HG02870 (cell line): ENCODE measurements at regions not wholly inside any gene's neighbourhood (a gene's known extent, or its start where the extent isn't known, plus 50 kb on each side); places are given as distances from the start of the nearest gene placed in this dataset.

Experiments used
- ATAC-seq: cut with Tn5 transposase; IDR thresholded peaks from one replicate; pipeline ENCODE4 v1.9.1; 2021; ENCODE audit warnings: mild to moderate bottlenecking, moderate library complexity; ENCODE audit not compliant: unreplicated experiment

GRCh38 chr12:66066137-66066928 lies 64.2 kb downstream of the LLPH start:
- peak; percentile 68 for ATAC-seq

DNA sequence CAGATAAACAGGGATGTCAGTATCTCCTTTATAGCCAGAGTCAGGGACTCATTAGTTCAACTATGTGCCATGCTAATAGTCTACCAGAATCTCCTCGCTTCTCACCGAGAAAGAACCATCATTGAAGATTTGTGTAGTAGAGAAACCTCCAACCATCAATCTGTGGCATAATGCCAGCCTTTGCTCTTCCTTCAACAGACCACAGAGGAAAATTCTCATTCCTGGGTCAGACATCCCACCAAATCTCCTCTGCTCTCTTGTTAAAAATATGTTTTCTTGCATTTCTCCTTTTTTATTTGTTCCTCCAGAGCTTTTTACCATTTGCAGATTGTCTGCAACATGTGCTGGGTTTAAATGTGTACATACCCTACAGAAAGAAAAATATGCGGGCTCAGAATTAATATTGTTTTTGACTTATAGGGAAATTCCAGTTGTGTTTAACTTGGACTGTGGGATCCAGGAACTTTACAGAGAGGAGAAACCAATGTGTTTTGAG lies 64.9 kb downstream of the LLPH start:
- ATAC-seq: no peak

- ATAC-seq: no peak
Measured at GRCh38 chr12:66065150-66065549, 65.4 kb downstream of the LLPH start.

DNA sequence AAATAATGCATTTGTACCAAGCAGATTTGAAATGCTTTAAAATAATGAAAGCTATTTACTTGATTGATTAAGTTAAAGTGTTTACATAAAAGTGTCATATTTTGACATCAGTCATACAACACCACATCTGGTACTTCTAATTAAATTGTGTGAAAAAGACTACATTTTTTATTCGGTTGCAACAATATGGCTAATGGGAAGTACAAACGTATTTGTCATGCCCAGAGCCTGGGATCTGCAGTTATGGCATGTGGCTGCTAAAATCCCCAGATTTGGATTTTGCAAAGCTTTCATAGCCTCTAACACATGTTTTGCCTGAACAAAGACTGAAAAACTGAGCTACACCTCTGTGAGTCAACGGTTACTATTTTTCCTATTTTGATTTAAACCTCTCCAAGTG lies 66.6 kb downstream of the LLPH start:
- ATAC-seq: no peak

DNA sequence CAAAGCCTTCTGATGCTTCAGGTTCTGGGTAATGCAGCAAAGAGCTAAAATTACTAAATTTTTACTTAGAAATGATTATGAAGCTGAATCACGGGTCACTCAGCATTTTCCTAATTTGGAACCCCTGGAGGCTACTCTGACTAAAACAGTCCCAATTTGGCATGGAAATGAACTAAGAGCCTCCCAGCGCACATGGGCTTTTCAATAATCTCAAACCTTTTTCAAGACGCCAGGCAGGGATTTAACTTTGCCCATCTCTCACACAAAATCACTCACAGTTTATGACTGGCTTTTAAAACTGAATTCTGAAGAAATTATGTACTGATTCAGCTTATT lies 68.3 kb downstream of the LLPH start:
- ATAC-seq: no peak

DNA sequence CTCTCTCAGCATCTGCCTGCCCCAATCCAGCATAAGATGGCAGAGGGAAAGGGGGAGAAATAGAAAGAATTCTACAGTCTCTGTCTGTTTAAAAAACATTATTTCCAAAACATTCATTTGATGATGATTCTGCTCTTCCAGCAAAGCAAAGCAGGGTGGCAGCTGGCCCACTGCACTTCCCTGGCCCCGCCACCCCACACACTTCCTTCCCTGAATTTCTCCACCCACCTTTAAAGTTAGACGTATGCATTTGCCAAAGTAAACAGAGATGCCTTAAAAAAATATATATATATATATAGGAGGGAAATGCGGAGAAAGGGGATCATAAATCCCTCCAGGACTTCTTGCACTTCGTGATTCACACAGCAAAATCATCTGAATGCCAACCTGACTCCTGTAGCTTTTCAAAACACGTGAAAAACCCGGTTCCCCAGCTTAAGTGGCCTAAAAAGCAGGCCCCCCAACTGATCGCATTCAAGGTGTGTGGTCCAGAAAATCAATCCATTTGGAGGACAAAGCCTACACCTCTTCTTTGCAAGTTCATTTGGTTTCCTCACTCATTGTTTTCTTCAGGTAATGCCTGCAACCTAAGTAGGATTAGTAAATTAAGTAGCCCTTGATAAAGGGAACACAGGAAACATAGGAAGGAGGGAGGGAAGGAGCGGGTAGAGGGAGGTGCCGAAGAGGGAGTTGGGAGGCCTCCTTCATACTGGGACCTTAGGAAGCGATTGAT lies 68.8 kb downstream of the LLPH start:
- no peak for ATAC-seq

- ATAC-seq: no peak
Measured at GRCh38 chr12:66061076-66061475, 69.5 kb downstream of the LLPH start.

DNA sequence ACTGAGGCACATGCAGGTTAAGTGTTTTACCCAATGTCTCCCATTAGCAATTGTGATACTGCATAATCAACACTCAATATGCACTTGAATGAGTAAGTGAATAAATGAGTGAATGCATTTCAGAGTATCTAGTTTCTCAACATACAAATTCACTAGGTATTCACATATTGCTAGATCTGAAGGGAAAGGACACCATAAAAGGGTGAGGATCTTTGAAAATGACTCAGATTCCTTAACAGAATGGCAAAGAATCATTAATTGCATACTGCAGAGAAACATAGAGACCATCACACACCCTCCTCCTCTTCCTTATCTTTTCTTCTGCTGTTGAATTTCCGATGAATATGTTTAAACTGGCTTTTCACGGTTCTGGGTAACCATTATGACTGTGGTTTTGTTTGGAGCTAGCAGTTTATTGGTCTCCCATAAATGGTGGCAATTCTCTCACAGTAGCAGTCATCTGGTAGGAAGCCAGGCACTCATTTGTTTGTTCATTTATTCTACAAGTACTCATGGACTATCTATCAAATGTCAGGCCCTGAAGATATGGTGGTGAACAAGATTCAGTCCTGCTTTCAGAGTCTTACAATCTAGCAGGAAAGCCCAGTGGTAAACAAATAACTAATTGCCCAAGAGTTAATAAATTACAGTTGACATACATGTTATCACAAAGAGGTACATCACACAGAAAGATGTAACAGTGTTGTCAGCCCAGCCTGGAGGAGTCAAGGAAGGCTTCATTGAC lies 70.2 kb downstream of the LLPH start:
- no peak for ATAC-seq

DNA sequence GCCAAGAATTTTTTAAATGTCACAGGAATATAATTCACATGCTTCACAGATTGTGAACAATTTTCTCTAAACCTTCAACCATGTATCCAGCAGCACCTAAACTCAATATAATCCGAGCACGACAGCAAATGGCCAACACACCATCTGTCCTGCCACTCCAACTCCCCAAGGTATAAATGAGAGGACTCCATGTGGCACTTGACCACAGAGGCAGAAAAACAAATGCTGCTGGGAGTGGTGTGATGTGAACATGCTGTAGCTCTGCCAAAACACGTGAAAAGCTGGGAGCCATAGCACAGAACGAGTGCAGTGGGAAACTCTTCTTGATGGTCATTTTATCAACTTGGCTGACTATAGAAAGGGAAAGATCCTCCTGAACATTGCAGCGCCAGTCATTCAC lies 70.9 kb downstream of the LLPH start:
- ATAC-seq: no peak

- peak; percentile 53 for ATAC-seq
Measured at GRCh38 chr12:66058554-66058953, 72.0 kb downstream of the LLPH start.

DNA sequence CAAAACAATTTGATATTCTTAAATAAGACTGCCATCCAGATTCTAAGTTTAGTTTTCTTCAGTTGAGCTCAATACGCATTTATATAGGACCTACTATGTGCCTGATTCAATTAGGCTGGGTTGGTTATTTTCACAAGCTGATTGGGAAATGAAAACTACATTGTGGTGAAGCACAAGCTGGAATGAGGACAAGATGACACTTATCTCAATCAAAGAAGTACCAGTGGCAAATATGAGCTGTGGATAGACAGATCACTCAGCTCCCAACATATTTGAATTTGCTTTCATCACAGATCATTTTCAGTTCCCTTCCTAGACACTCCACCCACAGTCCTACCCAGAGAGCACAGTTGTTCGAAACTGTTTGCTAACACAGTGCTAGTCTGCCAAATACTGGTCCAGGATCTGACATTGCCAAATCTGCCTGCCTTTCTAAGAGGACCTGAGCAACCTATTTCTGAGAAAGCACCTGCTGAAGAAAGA lies 74.7 kb downstream of the LLPH start:
- peak; percentile 84 for ATAC-seq

DNA sequence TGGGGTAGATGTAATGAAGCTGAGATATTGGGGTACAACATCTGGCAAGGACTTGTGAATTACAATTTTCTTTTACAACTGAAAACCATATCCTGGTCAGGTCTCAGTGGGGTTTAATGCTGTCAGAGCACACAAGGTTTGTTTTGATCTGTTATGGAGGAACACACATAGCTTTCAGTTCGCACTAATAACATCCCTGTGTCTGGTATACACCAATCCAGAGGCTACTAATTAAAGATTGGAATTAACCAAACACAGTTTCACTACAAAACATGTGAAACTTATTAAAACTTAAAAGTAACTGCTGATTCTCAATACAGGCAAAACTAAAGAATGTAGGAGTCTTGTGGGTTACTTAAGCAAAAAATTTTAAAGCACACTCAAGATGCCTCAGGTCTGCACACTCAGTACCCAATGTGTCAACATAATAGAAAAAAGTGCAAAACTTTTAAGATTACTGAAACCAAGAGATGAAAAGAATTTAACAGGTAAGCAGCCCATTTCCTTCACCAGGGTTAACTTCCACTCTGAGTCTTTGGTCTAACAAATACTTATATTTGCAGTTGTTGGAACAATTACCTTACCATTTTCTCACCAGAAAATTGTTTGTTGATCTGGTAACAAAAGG lies 77.4 kb downstream of the LLPH start:
- ATAC-seq: no peak

- no peak for ATAC-seq
Measured at GRCh38 chr12:66051361-66051760, 79.2 kb downstream of the LLPH start.

GRCh38 chr12:66050610-66051009 lies 79.9 kb downstream of the LLPH start:
- peak; percentile 29 for ATAC-seq

DNA sequence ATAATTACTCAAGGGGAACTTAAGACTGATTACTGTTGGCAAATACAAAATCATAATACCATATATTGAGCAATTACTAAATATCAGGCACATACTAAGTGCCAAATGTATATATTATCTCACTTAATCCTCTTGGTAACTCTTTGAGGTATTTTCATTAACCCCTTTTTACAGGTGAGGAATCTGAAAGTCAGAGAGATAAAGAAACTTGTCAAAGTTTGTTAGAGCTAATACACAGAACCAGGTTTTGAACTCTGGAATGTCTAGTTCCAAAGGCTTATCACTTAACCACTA lies 80.3 kb downstream of the LLPH start:
- no peak for ATAC-seq

DNA sequence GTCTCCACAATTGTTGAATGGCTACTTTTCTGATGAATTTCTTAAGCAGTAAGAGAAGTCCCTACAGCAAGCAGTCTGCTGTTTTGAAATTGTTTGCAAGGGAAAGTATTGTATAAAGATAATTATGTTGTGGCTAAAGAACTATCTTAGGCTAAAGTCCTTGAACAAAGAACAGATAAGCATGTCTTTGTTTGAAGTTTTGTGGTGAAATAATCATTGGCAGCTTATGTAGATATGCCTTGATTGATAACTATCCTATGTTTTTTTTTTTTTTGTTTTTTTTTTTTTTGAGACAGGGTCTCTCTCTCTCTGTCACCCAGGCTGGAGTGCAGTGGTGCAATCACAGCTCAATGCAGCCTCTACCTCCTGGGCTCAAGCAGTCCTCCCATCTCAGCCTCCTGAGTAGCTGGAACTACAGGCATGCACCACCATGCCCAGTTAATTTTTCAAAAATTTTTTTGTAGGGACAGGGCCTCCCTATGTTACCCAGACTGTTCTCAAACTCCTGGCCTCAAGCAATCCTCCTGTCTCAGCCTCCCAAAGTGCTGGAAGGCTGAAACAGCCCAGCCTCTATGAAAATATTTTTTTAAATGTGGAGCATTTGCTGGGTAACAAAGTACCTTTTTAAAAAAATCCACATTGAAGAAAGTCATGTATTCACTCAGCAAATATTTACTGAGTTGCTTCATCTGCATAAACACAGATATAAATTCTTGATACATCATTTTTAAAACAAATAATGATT lies 80.8 kb downstream of the LLPH start:
- ATAC-seq: no peak

DNA sequence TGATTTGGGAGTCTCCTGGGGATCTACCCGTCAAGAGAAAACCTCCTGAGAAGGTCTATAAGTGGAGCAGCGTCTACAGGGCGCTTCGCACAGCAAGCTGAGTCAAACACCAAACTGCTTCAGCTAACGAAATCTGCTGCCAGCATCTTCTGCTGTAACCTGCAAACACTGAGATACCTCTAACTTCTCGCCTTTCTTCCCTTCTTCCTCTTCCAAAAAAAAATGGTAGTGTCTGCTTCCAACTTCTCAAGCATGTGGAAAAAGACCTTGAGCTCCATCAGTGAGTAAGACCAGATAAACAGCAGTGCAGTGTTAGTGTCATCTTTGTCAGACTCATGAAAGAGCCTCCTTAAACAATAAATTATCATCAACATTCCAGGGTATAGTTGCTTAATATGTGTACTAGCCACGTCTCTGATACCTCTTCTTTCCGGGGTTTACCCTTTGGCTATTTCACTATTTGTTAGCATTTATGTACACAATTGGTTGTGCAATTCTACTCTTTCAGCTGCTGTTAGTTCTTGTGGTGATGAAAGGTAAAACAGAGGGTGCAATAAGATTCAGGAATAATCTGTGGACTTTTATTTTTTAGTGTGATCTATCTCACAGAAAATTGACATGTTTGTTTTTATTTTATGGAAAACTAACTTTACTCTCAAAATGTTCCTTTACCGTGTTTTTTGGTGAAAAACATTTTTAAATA lies 81.6 kb downstream of the LLPH start:
- no peak for ATAC-seq

GRCh38 chr12:66048218-66048834 lies 82.2 kb downstream of the LLPH start:
- no peak for ATAC-seq

DNA sequence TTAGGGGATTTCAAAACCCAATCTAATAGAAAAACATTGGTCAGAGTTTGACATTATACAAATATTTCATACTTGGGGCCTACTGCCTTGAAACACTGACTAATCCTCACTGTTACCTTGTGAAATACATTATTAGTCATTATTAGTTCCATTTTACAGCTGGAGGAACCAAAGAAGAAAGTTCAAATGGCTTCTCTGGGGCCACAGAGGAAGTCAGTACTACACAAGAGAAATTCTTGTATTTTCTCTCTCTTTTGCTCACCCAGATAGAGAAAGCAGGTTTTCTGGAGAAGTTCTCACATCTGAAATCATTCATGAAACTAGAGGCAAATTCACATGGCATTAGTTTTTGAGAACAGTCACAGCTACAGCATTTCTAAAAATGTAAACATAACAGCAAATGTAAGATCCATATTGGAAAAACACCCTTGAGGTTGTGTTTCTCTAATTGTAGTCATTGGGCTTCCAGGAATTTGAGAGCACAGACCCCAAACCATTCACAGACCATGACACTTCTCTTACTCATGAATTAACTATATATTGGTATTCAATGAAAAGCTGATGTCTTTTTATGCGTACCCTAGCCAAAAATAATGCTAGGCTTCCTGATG lies 83.0 kb downstream of the LLPH start:
- peak; percentile 91 for ATAC-seq
